Endothelial cell of umbilical vein (primary cell): ENCODE measurements at regions not wholly inside any gene's neighbourhood (a gene's known extent, or its start where the extent isn't known, plus 50 kb on each side); places are given as distances from the start of the nearest gene placed in this dataset.

Experiments used
- CTCF ChIP-seq, 2 donors: IDR thresholded peaks; 1 replicate in 1 of 2; 2 replicates in 1 of 2; pipeline ENCODE4 v1.5.1; 2011; ENCODE audit warnings: low read length in 2 of 2, mild to moderate bottlenecking in 2 of 2, moderate library complexity in 2 of 2, control low read depth in 1 of 2, inconsistent platforms in 1 of 2, low read depth in 1 of 2; ENCODE audit not compliant: insufficient read depth in 1 of 2; ENCODE audit errors: extremely low read depth in 1 of 2
- MAX ChIP-seq: IDR thresholded peaks from 2 replicates; pipeline ENCODE4 v1.6.1; 2011; ENCODE audit not compliant: insufficient read depth, insufficient read length
- POLR2A ChIP-seq: IDR thresholded peaks from 2 replicates; pipeline ENCODE4 v1.6.1; 2012; ENCODE audit warnings: low read depth, mild to moderate bottlenecking, control low read depth, low read length

GRCh38 chr5:39475881-39476842 is 51.4 kb upstream of the DAB2 start:
- TF ChIP-seq CTCF (IDR thresholded peaks at IDR 0.05; ENCODE audit: extremely low read depth in 1 of 2, insufficient read depth in 1 of 2, low read depth in 1 of 2, low read length in 2 of 2) (no peak), POLR2A (no peak), MAX (no peak)
